ENCODE measurements at regions not wholly inside any gene's neighbourhood (a gene's known extent, or its start where the extent isn't known, plus 50 kb on each side); places are given as distances from the start of the nearest gene placed in this dataset.
"Not testable (repeated sequence)": the region's sequence is repeated elsewhere in the genome, so short reads cannot be mapped to it uniquely, and the experiment has no call there.

DNA sequence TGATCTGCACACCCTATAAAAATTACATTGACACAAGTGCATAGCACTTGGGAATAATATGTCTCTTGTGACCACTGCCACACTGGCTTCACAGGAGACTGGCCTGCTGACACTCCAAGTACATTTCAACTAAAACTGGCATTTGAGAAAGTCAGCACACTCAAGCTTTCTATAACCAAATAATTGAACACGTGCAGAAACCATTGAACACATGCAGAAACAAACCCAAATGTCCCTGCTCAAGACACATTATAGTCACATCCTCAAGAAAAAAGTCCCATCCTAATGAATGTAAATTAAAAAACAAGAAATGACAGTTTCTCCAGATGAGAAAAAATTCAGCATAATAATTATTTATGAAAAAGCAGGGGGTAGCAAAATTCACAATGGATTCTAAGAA is 1859.1 kb upstream of the PCDH20 start:
- H3K27me3 ChIP-seq (ENCODE audit: control insufficient read depth, insufficient read depth, low read length): no peaks in the 10 kb centered on the region
- H3K4me1 ChIP-seq (ENCODE audit: control insufficient read depth, low read depth, low read length): no peaks in the 10 kb centered on the region
- H3K9me3 ChIP-seq (ENCODE audit: control insufficient read depth, low read depth, low read length): no peaks in the 10 kb centered on the region
- H3K36me3 ChIP-seq (ENCODE audit: control insufficient read depth, low read depth, low read length): no peaks in the 10 kb centered on the region
- no peak overlapping the region for H3K9ac ChIP-seq (ENCODE audit: low read length)
- H3K27ac ChIP-seq (ENCODE audit: low read length): no peak overlapping the region
- no peak overlapping the region for H3K4me3 ChIP-seq (ENCODE audit: low read length)

DNA sequence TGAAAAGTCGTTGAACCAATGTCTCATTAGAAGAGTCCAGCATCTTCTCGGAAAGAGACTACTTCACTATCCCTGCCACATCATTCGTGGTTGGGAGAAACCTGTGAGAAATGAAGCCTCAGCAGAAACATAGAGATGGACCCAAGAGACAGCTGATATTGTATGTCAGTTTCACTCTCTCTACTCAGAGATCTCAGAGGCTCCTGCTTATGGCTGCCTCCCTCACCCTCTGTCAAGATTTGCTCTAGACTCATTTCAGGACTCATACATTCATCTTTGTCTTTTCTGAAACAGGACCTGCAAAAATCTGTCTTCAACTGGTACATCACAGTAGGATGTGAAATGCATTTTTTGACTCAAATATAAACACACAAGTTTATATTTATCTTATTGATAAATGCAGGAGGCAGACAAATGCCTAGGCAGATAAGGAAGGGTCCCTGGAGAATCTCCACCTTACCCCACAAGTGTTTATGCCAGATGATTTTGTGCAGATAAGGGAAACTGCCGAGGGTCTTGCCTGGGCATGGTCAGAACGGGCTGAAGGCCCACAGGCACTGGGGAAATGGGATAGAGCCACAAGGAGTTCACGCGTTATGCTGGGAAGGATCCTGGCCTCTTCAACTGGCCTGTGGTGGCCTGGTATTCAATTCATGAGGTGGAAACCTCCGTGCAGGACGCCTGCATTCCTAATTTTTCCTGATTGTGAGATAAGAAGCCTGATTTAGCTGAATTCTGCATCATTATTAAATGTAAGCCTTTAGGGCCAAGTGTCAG is 1834.0 kb upstream of the PCDH20 start:
- Histone ChIP-seq H3K4me1 (ENCODE audit: control insufficient read depth, low read depth, low read length) (no peaks in the 10 kb centered on the region), H3K27ac (ENCODE audit: low read length) (no peak overlapping the region), H3K9me3 (ENCODE audit: control insufficient read depth, low read depth, low read length) (no peaks in the 10 kb centered on the region), H3K9ac (ENCODE audit: low read length) (no peak overlapping the region), H3K27me3 (ENCODE audit: control insufficient read depth, insufficient read depth, low read length) (no peaks in the 10 kb centered on the region), H3K36me3 (ENCODE audit: control insufficient read depth, low read depth, low read length) (no peaks in the 10 kb centered on the region), H3K4me3 (ENCODE audit: low read length) (no peak overlapping the region)

DNA sequence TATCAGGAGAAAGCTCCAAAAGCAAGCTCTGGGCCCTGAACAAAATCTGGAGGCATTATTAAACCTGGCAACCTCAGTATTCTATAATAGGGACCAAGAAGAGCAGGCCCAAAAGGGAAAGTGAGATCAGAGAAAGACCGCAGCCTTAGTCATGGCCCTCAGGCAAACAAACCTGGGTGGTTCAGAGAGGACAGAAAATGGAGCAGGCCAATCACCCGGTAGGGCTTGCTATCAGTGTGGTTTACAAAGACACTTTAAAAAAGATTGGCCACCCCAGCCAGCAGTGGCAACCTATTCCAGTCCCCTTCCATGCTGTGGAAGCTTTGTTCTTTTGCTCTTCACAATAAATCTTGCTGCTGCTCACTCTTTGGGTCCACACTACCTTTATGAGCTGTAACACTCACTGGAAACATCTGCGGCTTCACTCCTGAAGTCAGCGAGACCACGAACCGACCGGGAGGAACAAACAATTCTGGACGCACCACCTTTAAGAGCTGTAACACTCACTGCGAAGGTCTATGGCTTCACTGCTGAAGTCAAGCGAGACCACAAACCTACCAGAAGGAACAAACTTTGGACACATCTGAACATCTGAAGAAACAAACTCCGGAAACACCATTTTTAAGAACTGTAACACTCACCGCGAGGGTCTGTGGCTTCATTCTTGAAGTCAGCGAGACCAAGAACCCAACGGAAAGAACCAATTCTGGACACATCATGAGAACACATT is 1821.2 kb upstream of the PCDH20 start:
- H3K4me3 ChIP-seq (ENCODE audit: low read length); H3K9ac ChIP-seq (ENCODE audit: low read length); H3K4me1 ChIP-seq (ENCODE audit: control insufficient read depth, low read depth, low read length); H3K27me3 ChIP-seq (ENCODE audit: control insufficient read depth, insufficient read depth, low read length); H3K27ac ChIP-seq (ENCODE audit: low read length); H3K36me3 ChIP-seq (ENCODE audit: control insufficient read depth, low read depth, low read length); H3K9me3 ChIP-seq (ENCODE audit: control insufficient read depth, low read depth, low read length): not testable (repeated sequence)

DNA sequence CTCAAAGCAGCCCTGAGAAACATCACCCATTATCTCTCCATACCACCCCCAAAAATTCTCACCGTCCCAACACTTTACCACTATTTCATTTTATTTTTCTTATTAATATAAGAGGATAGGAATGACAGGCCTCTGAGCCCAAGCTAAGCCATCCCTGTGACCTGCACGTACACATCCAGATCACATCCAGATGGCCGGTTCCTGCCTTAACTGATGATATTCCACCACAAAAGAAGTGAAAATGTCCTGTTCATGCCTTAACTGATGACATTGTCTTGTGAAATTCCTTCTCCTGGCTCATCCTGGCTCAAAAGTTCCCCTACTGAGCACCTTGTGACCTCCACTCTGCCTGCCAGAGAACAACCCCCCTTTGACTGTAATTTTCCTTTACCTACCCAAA is 1802.9 kb upstream of the PCDH20 start:
- H3K9me3 ChIP-seq (ENCODE audit: control insufficient read depth, low read depth, low read length); H3K9ac ChIP-seq (ENCODE audit: low read length); H3K27ac ChIP-seq (ENCODE audit: low read length); H3K4me3 ChIP-seq (ENCODE audit: low read length); H3K36me3 ChIP-seq (ENCODE audit: control insufficient read depth, low read depth, low read length); H3K27me3 ChIP-seq (ENCODE audit: control insufficient read depth, insufficient read depth, low read length): not testable (repeated sequence)
- H3K4me1 ChIP-seq (ENCODE audit: control insufficient read depth, low read depth, low read length): peaks cover 25% of the 10 kb centered on the region

DNA sequence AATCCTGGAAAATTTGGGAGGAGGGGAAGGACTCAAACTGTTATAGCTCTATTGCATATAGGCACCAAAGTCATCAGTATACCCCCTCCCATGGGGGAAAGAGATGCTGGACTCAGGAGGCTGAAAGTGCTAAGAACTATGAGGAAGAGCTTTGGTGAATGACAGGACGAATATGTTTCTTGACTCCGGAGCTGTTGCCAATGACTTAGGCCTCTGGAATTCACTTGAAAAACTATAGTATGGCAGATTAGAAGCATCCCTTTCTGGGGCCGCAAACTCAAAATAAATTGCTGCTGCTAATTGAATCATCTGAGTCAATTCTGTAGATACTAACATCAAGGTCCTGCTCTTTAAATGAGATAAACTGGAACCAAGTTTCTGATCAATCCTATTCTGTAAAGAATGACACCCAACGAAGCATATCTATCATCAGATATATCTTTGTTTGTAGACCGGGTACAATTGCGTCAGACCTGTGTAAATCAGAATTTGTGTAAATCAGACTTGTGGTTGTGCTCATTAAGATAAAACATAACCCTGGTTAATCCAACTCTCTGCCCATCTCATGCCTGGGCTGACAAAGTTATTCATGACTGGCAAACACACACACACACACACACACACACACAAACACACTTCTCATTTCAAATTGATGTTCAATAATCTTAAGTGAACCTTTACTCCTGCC is 1793.8 kb upstream of the PCDH20 start:
- Histone ChIP-seq H3K9ac (ENCODE audit: low read length) (no peak overlapping the region), H3K27me3 (ENCODE audit: control insufficient read depth, insufficient read depth, low read length) (no peaks in the 10 kb centered on the region)

DNA sequence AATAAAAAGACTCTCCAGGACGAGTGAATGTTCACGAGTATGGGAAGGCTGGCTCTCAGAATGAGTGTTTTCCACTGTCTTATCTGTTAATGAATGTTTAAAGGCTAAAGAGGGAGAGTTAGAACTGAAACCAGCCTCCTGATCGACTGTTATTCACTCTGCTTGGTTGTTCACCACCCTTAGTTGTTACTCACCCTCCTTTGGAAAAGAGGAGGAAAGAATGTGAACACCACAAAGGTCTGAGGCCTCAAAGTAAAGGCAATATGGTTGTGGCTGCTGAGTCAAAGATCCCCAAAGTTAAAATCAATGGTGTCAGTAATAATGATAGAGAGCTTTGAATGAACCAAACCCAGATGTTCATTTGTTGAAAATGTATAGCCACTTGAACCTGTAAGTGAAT is 1793.2 kb upstream of the PCDH20 start:
- Histone ChIP-seq H3K27me3 (ENCODE audit: control insufficient read depth, insufficient read depth, low read length) (no peaks in the 10 kb centered on the region), H3K9me3 (ENCODE audit: control insufficient read depth, low read depth, low read length) (no peaks in the 10 kb centered on the region), H3K4me1 (ENCODE audit: control insufficient read depth, low read depth, low read length) (no peaks in the 10 kb centered on the region), H3K27ac (ENCODE audit: low read length) (no peak overlapping the region), H3K4me3 (ENCODE audit: low read length) (no peak overlapping the region), H3K9ac (ENCODE audit: low read length) (no peak overlapping the region), H3K36me3 (ENCODE audit: control insufficient read depth, low read depth, low read length) (no peaks in the 10 kb centered on the region)

More for the DNA sequence above, 1793.8 kb upstream of the PCDH20 start:
- no peak overlapping the region for H3K27ac ChIP-seq (ENCODE audit: low read length)
- no peaks in the 10 kb centered on the region for H3K36me3 ChIP-seq (ENCODE audit: control insufficient read depth, low read depth, low read length)
- H3K4me1 ChIP-seq (ENCODE audit: control insufficient read depth, low read depth, low read length): no peaks in the 10 kb centered on the region
- H3K4me3 ChIP-seq (ENCODE audit: low read length): no peak overlapping the region
- H3K9me3 ChIP-seq (ENCODE audit: control insufficient read depth, low read depth, low read length): no peaks in the 10 kb centered on the region

DNA sequence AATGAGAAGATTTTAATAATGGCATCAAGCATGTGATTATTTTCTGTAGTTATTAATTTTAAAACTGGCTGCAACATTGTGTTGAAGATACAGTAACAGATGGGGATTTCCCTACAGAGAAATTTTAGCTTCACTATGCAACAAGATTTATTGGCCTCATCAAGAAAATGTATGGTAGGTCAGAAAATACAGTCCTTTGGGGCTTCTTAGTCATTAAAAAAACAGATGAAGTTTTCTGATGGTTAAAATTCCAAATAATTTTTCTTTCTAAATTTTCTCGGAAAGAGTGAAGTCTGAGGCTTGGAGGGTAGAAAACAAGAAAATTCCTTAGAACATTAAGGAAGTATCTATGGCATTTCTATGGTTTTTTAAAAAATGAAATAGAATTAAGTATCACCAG is 1790.8 kb upstream of the PCDH20 start:
- H3K36me3 ChIP-seq (ENCODE audit: control insufficient read depth, low read depth, low read length): no peaks in the 10 kb centered on the region
- no peaks in the 10 kb centered on the region for H3K27me3 ChIP-seq (ENCODE audit: control insufficient read depth, insufficient read depth, low read length)
- no peak overlapping the region for H3K27ac ChIP-seq (ENCODE audit: low read length)
- H3K4me1 ChIP-seq (ENCODE audit: control insufficient read depth, low read depth, low read length): no peaks in the 10 kb centered on the region
- no peaks in the 10 kb centered on the region for H3K9me3 ChIP-seq (ENCODE audit: control insufficient read depth, low read depth, low read length)
- no peak overlapping the region for H3K4me3 ChIP-seq (ENCODE audit: low read length)
- no peak overlapping the region for H3K9ac ChIP-seq (ENCODE audit: low read length)

DNA sequence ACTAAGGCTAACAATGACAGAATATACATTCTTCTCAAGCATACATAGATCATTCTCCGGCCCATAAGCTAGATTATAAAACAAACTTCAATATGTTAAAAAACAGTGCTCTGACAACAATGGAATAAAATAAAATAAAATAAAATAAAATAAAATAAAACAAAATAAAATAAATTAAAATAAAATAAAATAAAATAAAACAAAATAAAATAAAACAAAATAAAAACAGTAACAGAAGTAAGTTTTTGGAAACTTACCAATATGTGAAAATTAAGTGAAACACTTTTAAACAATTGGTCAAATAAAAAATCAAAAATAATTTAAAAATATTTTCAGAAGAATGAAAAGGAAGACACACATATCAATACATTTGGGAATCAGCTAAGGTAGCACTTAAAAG is 1785.8 kb upstream of the PCDH20 start:
- Histone ChIP-seq H3K9me3 (ENCODE audit: control insufficient read depth, low read depth, low read length) (no peaks in the 10 kb centered on the region), H3K4me3 (ENCODE audit: low read length) (no peak overlapping the region), H3K4me1 (ENCODE audit: control insufficient read depth, low read depth, low read length) (no peaks in the 10 kb centered on the region), H3K27ac (ENCODE audit: low read length) (no peak overlapping the region), H3K36me3 (ENCODE audit: control insufficient read depth, low read depth, low read length) (no peaks in the 10 kb centered on the region), H3K27me3 (ENCODE audit: control insufficient read depth, insufficient read depth, low read length) (no peaks in the 10 kb centered on the region), H3K9ac (ENCODE audit: low read length) (no peak overlapping the region)

DNA sequence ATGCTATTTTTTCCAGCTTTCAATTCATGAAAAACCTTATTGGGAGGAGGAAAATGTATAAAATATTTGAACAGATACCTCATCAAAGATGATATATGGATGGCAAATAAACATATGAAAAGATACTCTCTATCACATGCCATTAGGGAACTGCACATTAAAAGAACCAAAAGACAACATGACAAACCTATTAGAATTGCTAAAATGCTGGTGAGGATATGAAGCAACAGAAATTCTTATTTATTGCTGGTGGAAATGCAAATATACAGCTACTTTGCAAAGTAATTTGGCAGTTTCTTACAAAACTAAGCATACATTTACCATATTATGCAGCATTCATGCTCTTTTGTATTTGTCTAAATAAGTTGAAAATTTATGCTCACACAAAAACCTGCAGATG is 1783.9 kb upstream of the PCDH20 start:
- no peak overlapping the region for H3K4me3 ChIP-seq (ENCODE audit: low read length)
- no peaks in the 10 kb centered on the region for H3K27me3 ChIP-seq (ENCODE audit: control insufficient read depth, insufficient read depth, low read length)
- H3K27ac ChIP-seq (ENCODE audit: low read length): no peak overlapping the region
- no peaks in the 10 kb centered on the region for H3K9me3 ChIP-seq (ENCODE audit: control insufficient read depth, low read depth, low read length)
- H3K9ac ChIP-seq (ENCODE audit: low read length): no peak overlapping the region
- H3K4me1 ChIP-seq (ENCODE audit: control insufficient read depth, low read depth, low read length): no peaks in the 10 kb centered on the region
- H3K36me3 ChIP-seq (ENCODE audit: control insufficient read depth, low read depth, low read length): no peaks in the 10 kb centered on the region

DNA sequence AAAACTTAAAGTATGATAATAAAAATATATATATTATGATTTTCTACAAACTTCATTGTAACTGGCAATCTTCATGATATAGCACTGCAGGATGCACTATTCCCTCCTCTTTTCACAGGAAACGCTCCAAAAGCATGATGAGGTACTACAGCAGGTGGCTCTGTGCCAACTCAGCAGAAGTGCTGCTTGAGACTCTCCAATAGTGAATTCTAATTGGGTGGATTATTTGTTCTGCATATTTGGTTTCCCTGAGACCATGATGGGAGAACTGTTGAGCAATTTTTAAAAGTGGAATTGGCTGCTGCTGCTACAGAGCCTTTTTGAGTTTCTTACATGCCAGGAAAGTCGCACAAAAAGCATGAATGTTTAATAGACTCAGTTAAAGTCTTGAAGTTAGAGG is 1782.4 kb upstream of the PCDH20 start:
- no peak overlapping the region for H3K27ac ChIP-seq (ENCODE audit: low read length)
- no peak overlapping the region for H3K4me3 ChIP-seq (ENCODE audit: low read length)
- H3K4me1 ChIP-seq (ENCODE audit: control insufficient read depth, low read depth, low read length): no peaks in the 10 kb centered on the region
- H3K9ac ChIP-seq (ENCODE audit: low read length): no peak overlapping the region
- no peaks in the 10 kb centered on the region for H3K9me3 ChIP-seq (ENCODE audit: control insufficient read depth, low read depth, low read length)
- H3K27me3 ChIP-seq (ENCODE audit: control insufficient read depth, insufficient read depth, low read length): no peaks in the 10 kb centered on the region
- H3K36me3 ChIP-seq (ENCODE audit: control insufficient read depth, low read depth, low read length): no peaks in the 10 kb centered on the region

DNA sequence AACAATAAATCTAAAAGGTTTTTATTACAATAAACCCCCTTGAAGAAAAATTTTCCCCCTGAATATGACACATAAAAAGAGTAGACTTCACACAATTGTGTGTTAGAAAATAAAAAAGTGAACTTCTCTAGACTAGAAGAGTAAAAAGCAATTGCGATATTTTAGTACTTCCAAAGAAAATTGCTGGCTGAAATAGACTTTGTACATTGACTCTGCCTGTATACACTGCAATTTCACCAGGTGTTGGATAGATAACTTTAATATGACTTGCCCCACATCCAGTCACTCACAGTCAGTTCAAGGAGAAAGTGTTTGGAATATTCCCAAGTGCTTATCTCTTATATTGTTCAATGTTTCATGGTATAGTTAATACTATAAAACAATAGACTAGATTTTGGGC is 1780.1 kb upstream of the PCDH20 start:
- Histone ChIP-seq H3K27ac (ENCODE audit: low read length) (no peak overlapping the region), H3K36me3 (ENCODE audit: control insufficient read depth, low read depth, low read length) (no peaks in the 10 kb centered on the region), H3K9ac (ENCODE audit: low read length) (no peak overlapping the region), H3K4me3 (ENCODE audit: low read length) (no peak overlapping the region), H3K27me3 (ENCODE audit: control insufficient read depth, insufficient read depth, low read length) (no peaks in the 10 kb centered on the region), H3K4me1 (ENCODE audit: control insufficient read depth, low read depth, low read length) (no peaks in the 10 kb centered on the region), H3K9me3 (ENCODE audit: control insufficient read depth, low read depth, low read length) (no peaks in the 10 kb centered on the region)
